Activated T-cell treated with anti-CD3 and anti-CD28 coated beads for 4 hours (primary cell): ENCODE measurements at regions not wholly inside any gene's neighbourhood (a gene's known extent, or its start where the extent isn't known, plus 50 kb on each side); places are given as distances from the start of the nearest gene placed in this dataset.

Experiments used
- DNase-seq: peaks from one replicate; pipeline ENCODE4 v3.0.0-alpha.2; 2020

DNA sequence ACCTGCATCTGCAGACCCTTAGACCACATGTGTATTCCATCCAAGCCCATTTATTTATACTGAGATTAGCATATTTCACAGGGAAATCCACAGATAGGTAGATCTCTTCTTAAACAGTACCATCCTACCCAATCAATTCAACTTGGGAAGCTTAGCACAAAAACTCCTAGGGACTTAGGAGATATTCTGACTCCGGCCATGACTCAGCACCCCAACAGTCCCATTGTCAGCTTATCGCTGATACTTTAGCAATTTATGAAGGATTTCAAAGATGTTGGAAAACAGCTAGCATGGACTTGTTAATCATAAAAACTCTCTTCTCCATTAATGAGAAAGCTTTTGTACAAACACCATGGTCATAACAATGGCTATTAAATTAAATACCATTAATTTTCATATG, 236.2 kb upstream of the PREP start:
- no peak for DNase-seq

DNA sequence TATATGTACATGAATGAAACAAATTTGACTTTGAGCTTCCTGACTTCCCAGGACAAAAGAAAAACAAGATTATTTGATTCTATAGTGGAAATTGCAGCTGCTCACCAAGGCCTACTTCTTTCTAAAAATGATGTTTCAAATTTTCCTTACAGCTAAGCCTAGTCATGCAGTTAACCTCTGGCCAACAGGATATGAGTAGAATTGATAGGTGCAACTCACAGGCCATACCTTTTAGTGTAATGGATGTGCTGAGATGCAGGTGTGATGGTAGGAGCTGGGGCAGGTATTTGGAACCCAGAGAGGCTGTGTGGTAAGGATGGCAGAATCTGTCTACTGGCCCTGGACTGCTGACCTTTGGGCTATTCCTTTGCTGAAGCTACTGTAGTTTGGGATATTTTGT, 230.9 kb upstream of the PREP start:
- DNase-seq, result no peak

DNA sequence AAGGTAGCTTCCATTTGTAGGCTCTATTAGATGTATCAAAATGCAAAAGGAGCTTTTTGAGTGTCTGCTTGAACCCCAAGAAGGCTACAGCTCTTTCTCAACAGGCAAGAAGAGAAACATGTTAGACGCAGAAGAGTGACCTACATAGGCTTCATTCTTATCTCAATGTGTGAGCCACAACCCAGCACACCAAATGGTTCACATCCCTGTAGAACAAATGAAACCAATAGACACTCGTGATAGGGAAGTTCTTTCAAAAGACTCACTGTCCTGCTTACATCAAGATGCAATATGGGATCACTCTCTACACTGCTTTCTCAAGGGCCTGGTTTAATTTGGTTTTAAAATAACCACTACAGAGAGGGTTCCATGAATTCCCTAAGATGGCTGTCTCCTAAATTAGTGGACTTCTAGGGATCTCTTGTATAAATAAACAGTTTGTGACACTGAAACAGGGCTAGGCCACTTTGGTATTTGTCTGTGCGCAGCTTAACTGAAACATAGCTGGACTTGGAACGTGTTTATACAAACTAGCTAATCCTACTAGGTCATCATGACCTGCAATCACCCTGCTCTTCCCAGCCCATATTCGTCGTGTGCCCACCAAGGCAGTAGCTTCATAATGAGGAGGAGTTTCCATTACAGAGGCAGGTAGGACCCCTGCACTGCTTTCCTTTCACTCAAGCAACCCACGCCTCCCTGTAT, 225.4 kb upstream of the PREP start:
- no peak for DNase-seq

DNA sequence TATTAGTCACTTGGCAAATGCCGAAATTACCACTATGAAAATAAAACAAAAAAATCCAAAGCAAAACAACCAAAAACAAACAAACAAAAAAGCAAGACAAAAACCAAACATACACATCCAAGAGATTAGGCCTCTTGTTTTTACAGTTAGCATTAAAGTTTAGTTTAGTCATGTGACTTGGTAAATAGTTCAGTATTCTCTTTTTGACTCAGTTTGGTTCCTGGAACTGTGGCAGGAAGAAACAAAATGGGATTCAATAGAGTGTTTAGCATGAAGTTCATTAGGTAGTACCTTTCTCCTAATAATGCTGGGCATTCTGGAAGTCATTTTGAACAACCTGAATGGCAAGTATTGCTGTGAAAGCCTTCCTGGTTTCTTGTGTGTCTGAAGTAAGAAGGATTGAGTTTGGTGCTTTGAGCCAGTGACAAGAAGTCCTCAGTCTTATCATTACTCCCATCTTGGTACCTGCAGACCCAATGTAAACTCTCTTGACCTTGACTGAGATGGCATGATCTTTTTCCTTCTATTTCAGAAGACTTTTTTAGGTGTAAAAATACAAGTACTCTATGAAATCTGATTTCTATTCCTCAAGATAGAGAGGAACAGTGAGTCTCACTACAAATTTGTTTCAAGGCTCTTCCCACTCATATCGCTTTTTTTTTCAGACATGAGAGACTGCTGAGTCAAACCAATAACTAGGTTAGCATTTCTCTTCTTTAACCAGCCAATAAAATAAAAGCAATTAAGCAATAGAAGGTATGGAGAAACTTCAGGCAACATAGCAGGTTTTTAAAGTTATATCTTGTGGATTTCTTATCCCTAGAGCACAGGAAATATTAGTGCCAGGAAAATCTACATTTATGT, 223.6 kb upstream of the PREP start:
- DNase-seq, result no peak

DNA sequence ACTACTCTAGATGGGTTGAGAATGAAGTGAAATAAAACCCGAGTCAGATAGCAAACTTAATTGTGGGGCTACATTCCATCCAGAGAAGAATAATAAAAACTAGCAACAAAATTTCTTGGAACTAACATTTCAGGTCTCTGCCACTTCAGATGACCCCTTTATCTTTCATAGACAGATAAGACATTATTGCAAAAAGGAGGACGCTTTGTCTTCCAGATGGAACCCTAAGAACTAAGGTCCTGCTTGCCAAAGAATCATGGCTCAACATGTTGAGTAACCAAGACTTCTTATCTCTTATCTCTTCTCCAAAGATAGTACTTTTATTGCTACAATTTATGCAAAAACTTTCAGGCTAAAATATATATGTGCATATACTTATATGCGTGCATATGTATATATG, 221.1 kb upstream of the PREP start:
- DNase-seq, result no peak

DNA sequence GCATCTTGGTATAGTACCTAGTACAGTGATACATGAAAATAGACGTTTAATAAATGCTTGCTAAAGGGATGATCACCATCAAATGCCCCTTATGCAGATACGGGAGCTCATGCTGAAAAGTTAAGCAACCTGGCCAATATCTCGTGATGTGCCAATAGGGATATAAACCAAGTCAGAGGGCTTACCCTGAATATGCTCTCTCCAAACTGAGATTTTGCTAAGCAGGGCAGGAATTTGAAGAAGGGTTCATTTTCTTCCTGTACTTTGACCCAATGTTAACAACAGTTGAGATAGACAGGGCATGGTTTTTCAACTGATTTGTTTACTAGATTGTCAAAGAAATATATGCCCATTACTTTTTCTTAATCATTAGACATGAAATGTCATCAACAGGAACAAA, 219.3 kb upstream of the PREP start:
- no peak for DNase-seq

DNA sequence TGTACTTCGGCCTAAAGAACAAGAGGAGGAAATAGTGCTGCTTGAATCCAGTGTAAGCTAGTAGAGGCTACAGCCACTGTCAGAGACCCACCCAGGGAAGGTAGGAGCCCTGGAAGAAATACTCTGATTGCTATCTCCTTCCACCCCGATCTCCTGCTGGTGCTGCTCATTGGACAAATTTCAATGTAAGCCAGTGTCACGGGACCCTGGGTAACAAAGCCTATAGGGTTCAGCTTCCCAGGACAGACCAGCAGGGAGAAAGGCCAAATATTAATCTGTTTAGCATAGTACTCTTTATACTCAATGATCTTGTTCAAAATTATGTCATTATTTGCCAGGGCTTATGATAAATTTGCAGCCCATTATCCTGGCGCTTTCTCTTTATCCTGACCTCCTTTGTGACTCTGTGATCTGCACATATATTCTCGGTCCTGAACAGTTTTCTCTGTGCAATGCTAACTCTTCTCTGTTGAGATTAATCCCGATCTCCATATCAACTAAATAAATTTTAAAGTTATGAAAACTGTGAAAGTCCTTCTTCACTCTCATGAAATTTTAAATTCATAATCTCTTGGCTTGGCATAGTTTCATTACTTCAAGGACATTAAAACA, 218.8 kb upstream of the PREP start:
- no peak for DNase-seq

DNA sequence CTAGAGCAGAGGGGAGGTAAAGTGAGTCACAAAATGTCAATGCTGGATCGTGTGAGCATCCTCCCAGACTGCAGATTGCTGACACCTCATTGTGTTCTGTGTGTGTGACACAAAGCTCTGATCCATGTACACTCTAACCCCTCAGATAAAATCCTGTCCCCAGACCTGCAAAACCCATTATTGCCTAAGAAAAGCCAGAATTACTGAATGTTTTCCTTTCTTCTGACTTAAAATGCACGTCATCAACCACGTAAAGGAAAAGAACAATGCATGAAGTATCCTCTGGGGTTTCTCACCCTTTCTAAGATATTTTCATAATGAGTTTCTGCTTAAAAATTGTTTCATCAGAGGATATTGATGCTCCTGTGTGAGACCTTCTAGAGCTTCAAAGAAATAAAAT, 218.0 kb upstream of the PREP start:
- DNase-seq, result no peak

DNA sequence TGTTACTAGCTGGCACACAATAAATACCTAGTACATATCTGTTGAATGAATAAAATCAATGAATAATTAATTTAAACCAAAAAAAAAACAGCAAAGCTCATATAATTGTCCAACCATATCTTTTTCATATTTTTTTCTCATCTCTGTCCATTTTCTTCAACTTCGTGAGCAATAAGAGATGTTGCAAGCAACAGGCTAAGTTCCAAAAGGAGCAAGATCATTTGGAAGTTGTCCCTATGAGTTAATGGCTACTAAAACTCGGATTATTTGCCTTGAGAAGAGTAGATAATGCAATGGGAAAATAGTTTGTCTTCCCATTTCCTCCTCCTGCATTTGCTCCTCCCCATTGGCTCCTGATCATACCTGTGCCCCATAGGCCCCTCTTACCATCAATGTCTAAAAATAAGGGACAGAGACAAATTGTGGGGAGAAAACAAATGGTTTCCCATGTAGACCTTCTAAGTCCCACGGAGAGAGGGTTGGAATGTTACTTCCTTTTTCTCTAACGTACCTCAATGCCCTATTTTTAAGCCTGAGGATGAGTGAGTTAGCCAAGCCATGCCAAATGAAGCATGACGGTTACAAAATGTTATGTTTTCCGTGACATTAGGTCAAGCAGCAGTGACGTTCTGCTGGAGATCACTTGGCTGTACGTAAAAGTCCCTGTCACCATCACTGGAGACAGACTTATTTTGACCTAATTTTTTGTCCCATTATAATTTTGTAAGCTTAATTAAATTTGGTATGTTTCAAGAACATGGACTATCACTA, 217.3 kb upstream of the PREP start:
- no peak for DNase-seq

DNA sequence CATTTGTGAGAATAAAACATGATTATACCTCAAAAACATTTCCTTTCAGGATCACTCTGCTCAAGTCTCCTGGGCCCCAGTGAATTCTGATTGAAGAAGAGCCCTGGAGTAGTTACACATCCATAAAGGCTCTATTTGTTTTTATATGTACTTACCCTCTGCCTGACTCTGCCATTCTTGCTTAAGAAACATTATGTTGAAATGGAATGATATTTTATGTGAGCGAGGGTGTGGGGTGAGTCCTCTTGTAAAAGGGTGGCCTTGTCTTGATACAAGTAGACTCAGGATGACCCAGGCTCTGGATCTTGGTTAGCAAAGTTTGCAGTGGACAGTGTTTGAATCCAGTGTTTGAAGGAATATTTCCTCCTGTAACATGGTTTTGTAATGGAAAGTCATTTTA, 215.4 kb upstream of the PREP start:
- DNase-seq, result no peak

DNA sequence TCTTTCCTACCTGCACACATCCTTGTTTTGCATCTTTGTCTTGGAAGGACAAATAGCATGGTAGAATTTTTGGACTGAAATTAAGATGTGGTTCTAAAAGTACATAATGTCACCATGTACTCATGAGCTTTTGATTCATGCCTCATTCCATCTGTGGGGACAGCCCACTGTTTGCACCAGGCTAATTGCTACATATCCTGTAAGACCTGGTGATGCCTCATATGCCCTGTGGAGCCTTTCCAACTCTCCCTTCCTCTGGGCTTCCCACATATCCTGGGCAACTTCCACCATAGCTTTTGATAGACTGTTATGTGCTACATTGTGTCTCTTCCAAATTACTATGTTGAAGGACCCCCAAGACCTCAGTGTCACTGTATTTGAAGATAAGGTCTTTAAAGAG, 213.6 kb upstream of the PREP start:
- no peak for DNase-seq

DNA sequence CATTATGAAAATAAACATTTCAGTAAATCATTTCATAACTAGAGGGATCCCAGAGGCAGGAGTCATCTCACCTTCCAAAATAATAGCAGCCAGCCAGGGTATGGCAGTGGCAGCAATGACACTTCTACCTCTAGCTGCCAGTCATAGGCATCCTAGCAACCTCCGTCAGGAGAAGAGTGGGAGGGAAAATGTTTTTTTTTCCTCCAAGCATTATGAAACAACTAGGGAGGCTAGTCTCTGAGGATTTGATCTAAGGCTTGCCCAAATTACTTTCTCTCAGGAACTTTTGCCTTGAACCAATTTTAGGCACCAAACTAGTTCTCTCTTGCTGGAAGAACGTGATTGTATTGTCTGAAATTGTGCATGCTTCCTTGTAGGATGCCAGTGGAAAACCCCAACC, 208.7 kb upstream of the PREP start:
- DNase-seq, result no peak

DNA sequence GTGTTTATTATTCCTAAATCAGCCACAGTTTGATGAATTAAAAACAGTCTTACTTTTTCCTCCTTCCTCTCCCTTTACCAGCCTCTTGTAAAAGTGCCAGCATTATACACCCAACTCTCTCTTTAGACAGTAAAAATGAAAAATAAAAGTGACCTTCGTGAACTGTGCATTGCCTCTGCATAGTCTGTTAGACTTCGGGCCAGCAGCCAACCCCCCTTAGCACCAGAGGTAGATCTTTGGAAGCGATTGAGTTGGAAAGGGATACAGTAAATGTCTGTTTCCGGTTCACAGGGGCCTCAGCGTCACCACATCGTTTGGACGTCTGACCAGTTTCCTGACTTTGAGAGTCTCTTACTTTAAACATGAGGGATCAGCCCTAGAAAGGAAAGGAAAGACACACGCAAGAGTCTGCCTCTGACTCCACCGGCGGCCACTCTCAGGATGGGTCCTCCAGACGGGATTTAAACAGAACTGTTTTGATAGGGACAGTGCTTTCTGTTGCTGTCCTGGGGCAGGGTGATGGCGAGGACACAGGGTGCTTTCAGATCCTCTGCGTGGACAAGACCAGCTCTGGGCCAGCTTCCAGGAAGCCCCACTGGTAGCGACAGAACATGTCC, 206.6 kb upstream of the PREP start:
- no peak for DNase-seq

DNA sequence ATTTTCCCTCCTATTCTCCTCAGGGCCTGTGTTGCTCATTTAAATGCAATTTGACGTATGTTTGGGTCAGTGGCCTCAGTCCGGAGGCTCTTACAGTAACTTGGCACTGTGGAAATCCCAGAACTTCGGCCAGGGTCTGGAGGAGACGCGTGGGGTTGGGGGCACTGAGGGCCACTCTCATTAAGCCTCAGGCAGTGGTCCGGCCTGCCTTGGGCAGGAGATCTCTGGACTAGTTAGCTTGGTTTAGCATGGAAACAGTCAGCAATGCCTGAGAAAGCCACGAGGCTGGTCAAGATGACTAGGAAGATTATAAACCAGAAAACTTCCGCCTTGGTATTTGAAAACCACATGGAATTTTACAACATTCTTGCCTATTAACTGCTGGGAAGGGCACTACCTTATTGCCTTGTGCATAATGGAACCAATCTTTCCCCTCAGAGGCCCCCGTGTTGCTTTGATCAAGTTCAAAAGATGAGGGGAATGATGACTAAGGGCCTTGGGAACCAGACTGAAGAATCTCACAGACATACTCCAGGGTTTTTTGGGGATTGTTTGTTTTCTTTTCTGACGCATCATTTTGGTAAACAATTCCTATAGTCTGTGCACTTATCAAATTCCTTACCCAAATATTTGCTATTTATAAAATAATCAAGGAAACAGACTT, 206.0 kb upstream of the PREP start:
- DNase-seq, result no peak

DNA sequence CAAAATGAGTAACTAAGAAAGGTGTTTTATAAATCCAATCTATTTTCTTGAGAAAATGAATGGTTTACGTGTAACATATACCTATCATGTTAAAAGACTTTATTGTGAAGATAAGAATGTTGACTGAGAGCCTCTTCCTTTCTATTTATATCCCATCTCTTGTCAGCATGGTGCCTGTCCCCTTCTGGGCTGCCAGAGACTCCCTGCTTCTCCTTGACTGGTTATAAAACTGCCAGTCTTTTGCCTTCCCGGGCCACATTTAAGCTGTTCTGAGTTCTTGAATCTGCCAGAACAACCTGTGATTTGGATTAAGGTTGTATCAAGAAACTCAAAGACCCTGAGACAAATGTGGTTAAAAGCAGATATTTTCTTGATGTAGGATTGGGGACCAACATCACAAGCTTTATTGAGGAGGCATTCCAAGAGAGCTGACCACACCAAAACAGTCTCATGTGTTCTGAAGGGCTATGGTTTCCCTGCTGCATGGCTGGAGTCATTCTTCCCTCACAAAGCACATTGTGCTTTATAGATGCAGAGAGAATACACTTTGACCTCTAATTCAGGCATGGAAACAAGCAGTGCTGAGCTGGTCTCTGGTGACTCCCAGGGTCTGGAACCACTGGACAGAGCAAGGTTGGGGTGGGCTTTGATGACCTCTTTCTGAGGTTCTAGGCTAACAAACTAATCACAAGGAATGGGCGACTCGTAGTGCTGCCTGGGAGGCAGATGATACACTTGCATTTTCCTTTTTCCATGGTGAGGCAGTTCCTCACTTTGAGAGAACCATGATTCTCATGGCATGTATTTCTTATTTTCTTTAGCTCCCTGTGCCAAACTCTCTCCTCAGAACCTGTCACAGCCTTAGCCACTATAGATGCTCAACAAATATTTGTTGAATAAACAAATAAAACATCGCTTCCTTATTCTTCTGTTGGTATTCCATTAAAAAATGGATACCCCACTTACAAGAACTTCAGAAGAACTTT, 205.0 kb upstream of the PREP start:
- DNase-seq, result no peak

DNA sequence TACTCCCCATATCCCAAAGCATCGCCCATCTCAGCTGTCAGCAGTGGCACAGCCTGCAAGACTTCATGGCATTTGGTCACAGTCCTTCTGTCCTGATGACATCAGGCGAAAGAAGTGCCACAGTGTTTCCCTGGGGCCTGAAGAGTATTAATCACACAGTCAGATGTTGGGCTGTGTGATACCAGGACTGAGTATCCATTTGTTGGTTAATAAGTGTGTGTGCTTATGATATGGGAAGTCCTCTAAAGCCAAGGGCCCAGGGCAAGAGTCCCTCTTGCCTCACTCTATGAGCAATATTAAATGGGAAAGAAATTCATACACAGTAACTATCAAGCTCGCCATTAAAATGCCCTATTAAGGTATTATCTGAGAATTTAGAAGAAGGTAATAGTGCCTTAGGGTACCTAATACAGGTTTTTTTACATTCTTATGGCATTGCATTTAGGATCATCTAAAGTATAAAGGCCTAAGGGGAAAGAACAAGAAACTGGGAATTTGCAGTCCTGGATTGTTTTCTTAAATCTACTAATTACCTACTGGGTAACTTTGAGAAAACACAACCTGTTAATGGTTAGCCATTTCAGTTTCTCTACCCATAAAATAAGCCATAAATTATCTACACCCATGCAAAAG, 204.1 kb upstream of the PREP start:
- no peak for DNase-seq

DNA sequence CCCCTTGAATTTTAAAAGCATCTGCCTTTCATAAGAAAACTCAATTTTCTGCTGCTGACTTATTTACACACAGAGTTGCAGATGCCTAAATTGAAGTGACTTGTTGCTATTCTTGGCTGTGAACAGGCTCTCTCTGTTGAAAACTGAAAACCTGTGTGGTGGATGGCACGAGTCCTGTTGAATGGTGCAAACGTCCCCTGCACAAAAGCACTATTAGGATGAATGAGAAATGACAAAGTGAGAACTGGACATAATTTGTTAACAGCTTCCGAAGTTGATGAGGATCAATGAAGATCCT, 201.7 kb upstream of the PREP start:
- no peak for DNase-seq

DNA sequence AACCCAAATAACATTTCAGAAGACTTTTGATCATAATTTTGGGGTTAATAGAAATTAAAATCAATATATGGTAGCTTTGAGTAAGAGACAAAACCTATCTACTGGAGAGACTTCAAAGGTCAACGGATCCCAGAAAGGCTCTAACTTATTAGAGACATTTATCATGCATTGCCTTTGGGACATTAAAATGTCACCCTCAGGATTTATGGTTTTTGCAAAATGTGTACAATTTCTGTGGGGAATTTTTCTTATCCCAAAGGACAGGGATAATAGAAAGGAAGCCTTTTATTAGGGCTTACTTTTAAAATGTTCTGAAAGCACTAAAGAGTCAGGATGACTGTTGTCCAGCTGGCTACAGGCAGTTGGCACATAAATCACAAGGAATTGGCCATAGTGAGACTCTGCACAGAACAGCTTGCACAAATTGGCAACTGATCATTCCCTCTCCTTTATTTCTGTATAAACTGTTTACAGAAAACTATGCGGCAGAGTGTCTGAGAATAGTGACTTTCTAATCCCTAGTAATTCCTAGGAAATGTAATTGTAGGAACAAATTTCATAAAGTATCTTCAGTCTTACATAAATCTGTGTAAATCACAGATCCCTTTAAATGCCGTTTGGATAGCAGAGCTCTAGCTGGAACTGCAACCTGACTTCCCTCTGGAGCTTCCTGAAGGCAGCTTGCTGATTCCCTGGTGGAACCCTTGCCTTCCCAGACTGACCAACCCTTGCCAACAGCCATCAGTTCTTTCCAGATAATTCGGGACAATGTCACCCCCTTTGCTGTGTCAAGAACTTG, 201.1 kb upstream of the PREP start:
- DNase-seq, result no peak

DNA sequence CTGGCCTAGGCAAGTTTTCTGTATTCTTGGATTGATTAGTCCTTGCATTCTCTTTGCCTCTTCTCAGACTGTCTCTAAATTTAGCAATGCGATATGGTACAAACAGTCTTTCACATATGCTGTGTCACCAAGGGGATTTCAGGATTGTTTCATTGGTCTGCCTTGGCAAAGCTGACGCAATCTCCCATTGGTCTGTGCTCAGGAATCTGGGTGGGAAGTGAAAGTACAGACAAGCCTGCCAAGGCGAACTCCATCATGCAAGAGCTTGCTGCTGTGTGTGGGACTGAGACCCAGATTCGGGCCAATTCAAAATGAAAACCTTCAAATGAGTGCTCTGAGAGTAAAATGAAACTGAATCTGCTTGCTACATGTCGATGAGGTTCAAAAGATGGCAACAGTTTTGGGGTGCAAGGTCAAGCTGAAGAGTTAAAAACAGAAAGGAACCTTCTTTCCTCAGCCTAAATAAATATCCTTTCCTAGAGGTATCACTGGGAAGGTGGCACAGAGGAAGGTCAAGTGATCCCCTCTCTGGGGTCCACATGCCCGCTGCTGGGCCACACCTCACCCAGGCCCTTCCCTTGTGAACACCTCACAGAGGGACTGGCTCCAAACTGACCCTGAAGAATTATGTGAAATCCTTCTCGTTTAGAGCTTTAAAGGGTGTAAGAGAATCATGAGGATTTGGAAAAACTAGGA, 198.8 kb upstream of the PREP start:
- no peak for DNase-seq
